SKM-1 treated with dmso at 0.1 percent for 144 hours (cell line): ENCODE measurements at regions not wholly inside any gene's neighbourhood (a gene's known extent, or its start where the extent isn't known, plus 50 kb on each side); places are given as distances from the start of the nearest gene placed in this dataset.
"Not testable (repeated sequence)": the region's sequence is repeated elsewhere in the genome, so short reads cannot be mapped to it uniquely, and the experiment has no call there.

Experiments used
- DNase-seq: peaks from one replicate; lab custom pipeline; 2025; ENCODE audit not compliant: unreplicated experiment; lab: John Stamatoyannopoulos, UW

GRCh38 chr5:10130881-10131280 lies 118.8 kb downstream of the ATPSCKMT start:
- no peak for DNase-seq

DNA sequence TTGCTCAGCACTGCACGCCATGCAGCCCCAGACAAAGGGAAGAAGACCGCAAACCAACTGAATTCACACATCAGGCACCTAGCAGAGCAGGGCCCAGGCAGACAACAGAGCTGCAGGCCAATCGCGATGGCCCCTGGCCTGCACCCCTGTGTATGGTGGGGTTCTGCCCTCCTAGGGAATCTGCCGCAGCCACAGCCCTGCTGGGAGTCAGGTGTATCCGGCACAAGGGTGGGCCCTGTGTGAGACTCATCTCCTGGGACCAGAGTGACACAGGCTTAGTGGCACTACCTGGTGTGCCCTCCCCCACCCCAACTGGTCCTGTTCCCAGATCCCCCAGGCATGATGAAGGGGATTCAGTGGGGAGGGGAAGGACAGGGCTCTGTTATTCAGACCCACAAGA lies 122.8 kb downstream of the ATPSCKMT start:
- no peak for DNase-seq

DNA sequence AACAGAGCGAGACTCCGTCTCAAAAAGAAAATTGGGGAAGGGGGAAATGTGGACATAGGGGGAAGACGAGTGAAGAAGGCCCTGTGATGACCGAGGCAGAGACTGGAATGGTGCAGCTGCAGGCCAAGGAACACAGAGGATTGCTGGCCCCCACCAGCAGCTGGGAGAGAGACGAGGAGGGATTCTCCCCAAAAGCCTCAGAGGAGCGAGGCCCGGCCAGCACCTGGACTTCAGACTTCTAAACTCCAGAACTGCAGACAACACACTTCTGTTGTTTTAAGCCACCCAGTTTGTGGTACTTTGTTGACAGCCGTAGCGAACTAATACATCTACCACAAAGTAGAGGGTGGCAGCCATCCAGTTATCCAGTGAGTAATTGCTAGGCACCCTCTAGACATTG lies 124.6 kb downstream of the ATPSCKMT start:
- no peak for DNase-seq

GRCh38 chr5:10124287-10124686 lies 125.4 kb downstream of the ATPSCKMT start:
- DNase-seq = no peak

- DNase-seq = no peak
Observed at GRCh38 chr5:10123254-10123989, 126.3 kb downstream of the ATPSCKMT start.

DNA sequence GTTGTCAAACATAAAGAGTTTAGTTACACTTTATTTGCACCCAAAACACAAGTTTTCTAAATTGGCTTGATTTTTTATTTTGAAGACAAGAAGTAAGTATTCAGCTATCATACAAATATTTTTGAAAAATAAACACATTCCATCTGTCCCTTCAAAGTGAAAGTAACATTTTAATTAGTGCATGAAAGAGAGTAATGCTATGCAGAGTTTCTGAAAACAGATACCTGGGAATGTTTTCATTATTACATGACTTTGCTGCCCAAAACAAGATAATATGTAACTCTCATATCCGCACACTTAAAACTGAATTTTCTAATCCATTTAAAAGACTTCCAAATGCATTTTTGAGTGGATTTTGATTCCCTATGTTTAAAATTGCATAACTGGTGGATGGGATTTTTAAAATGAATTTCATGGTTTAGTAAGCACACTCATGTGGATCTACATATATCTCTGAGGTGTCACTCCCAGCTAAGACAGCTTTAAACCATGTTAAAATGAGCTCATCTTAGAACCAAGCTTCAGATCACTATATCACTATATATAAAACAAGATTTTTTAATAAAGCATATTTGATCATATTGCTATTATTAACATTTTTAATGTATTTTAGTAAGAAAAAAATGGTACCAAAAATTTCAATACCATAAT lies 127.5 kb downstream of the ATPSCKMT start:
- DNase-seq = no peak

DNA sequence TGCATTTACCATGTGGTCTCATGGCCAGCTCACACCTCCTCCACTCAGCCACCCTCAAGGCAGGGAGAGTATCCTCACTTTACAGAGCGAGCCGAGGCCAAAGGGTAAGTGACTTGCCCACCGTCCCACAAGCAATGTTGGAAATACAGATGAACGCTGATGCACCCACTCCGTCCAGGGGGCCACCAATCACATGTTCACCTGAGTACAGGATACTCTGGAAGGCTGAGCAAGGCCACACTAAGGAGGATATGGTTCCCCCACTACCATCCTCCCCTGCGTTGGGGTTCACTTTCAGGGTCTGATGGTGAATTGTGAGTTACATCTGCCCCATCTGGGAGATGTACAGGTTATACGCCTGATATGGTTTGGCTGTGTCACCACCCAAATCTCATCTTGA lies 128.8 kb downstream of the ATPSCKMT start:
- no peak for DNase-seq

- DNase-seq = no peak
Observed at GRCh38 chr5:10118150-10118549, 131.5 kb downstream of the ATPSCKMT start.

DNA sequence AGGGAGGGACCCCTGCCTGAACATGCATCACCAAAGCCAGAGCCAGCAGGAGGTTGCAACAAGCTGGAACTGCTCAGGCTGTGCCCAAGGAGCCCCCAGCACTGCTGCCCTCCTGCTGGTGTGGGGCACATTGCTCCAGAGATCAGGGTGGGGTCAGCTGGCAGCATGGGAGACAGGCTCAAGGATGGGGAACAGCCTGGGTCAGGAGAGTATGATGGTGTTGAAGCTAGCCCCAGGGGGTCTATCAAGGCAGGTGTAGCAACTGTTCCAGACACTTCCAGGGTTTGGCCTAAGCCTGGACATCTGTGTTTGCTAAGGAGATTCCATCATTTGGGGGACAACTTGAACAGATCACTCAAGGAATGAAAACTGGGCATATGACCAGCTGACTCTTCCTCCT lies 133.1 kb downstream of the ATPSCKMT start:
- DNase-seq = no peak

DNA sequence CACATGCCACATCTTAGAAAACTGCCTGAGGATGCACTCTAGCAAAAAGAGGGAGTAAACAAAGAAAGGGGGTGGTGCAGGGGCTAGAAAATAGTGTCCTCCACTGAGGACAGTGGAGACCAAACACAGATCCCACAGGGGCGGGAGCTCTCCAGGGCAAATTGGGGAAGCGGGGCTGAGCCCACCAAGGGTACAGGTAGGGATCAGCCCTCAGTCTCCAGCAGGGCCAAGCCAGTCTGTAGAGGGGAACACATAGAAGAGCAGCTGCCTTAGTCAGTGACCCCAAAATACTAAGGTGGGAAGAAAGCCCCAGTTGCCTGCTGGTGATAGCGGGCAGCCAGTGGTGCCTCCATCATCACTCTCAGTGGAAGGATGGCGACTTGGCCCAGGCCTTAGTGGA lies 134.0 kb downstream of the ATPSCKMT start:
- DNase-seq = no peak

DNA sequence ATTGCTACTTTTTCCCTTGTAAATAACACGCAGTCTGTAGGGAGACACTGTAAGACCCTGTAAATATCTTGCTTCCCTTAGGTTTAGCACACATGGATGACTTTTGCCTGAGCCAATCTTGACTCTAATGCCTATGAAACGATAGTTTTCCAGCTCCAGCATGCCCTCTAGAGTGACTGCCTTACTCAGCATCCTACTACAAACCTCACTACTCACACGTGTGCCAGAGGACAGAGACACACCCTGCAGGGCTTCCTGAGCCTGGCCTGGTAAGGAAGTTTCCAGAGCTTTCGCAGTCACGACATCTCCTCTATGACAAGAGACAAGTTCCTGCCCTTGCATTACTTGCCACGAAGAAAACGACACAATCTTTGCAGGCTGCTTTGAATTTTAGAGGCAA lies 138.1 kb downstream of the ATPSCKMT start:
- DNase-seq = no peak

DNA sequence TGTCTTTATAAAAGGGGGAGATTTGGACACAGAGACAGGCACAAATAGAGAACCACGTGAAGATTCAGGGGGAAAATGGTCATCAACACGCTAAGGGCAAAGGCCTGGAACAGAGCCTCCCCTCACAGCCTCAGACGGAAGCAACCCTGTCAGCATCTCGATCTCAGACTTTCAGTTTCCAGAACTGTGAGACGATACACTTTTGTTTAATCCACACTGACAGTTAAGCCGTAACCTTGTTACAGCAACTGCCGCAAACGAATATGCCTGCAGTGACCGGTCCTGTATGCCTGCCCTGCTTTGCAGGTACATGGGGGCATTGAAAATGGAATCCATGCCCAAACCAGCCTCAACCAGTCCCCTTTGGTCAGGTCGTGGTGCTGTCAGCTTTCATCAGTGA lies 139.5 kb downstream of the ATPSCKMT start:
- DNase-seq = no peak

DNA sequence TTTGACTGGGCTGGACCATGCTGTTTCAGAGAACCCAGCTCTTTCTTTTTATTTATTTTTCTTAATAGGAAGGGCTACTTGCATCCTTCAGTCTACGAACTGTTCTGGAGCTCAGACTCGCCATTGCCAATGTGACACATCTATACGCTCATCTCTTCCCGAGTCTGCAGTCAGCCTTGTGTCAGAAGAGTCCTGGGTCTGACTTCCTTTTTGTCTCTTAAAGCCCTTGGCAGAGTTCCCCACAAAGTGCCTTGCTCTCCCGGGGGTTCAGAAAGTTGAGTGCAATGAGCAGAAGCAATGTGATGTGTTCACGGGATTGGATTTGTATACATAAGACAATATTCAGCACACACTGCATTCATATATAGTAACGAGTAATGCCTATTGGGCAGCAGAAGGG lies 140.4 kb downstream of the ATPSCKMT start:
- DNase-seq = no peak

DNA sequence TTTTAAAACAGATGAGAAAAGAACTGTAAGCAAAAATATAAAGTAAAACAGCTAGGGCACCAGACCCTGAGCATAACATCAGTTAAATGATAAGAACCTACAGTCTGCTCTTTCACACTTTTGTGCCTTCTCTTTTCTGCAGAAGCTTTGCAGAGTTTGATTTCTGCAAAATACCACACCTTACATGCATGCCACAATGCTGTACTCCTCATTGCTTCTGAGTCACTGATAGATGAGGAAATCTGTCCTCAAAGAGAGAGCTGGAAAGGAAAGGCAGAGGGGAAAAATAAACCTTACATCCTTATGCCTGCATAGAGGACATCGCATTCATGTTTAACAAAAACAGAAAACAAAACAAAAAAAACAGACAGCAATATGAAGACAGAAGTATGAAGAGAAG lies 142.9 kb downstream of the ATPSCKMT start:
- no peak for DNase-seq

- DNase-seq = no peak
Observed at GRCh38 chr5:10106285-10106684, 143.4 kb downstream of the ATPSCKMT start.

GRCh38 chr5:10102706-10103497 lies 146.8 kb downstream of the ATPSCKMT start:
- no peak for DNase-seq

GRCh38 chr5:10102235-10102634 lies 147.5 kb downstream of the ATPSCKMT start:
- DNase-seq = not testable (repeated sequence)

GRCh38 chr5:10099548-10099947 lies 150.1 kb downstream of the ATPSCKMT start:
- DNase-seq = no peak

- no peak for DNase-seq
Observed at GRCh38 chr5:10091701-10092100, 158.0 kb downstream of the ATPSCKMT start.

GRCh38 chr5:10090074-10090473 lies 159.6 kb downstream of the ATPSCKMT start:
- DNase-seq = no peak

DNA sequence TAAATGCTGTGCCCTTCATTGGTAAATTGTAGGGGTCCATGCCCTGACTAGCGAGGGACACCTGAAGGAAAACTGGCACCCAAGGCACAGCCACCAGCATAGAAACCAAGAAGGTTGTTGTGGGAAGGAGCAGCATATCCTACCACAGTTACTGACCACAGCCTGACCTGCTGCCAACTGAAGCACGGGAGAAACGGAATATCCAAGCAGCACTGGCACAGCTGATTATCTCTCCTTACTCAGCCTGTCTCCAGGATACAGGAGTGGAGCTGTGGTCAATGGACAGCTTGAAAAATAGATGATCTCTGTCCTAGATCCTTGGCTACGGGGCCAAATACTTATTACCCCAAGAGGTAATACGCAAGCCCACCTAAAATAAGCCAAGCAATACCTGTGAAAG lies 164.5 kb downstream of the ATPSCKMT start:
- DNase-seq = no peak

DNA sequence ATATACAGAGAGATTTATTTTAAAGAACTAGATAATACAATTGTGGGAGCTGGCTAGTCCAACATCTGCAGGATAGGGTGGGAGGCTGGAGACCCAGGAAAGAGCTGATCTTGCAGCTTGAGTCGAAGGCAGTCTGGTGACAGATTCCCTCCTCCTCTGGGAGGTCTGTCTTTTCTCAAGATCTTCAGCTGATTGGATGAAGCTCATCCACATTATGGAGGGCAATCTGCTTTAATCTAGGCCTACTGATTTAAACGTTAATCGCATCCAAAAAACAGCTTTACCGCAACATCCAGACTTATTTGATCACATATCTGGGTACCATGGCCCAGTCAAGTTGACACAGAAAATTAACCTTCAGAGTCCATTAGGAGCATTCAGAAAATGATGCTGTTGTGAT lies 168.1 kb downstream of the ATPSCKMT start:
- DNase-seq = no peak
